VCaP (cell line): ENCODE measurements at regions not wholly inside any gene's neighbourhood (a gene's known extent, or its start where the extent isn't known, plus 50 kb on each side); places are given as distances from the start of the nearest gene placed in this dataset.

Source experiments
- H3K27ac ChIP-seq: fragments of 450-650 bp; 2 replicates; pipeline ENCODE4 v1.5.1; 2017
- TF ChIP-seq, protein P1 (sequence below): fragments of 450-650 bp; conservative IDR thresholded peaks from 2 replicates; pipeline ENCODE4 v1.5.1; 2017; ENCODE audit warnings: mild to moderate bottlenecking, moderate library complexity

DNA sequence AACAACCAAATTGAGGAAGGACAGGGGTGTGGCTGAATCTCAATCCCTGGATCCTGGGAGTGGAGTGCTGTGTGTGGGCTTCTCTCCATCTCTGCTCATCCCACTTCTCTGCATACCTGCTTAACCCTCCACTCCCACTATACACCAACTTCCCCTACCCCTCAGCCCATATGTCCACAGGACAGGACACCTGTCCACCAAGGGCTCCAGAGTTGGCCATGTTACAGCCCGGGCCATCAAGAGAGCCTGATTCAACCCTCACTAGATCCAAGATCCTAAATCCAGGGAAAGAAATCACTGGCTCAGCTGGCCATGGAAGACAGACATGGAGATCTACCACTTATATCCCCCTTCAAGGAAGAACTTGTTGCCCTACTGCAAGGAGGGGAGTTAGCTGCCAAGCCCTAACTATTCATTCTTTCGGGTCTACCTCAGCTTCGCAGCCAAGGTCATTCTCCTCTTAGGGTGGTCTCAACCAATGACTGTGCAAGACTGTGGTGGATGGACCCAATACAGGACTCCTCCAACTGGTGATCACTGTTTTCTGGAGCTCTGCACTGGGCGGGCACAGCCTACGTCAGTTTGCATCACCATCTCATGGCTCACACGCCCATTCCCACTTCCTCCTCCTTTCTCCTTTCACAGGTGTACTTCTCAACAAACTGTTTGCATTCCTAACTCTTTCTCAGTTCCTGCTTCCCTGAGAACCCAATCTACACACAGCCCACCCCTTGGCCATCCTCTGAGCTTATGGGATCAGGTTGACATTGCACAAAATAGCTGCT, 53.7 kb upstream of the ZBTB43 start:
- no peak overlapping the region for H3K27ac ChIP-seq
- TF ChIP-seq, protein P1, sequence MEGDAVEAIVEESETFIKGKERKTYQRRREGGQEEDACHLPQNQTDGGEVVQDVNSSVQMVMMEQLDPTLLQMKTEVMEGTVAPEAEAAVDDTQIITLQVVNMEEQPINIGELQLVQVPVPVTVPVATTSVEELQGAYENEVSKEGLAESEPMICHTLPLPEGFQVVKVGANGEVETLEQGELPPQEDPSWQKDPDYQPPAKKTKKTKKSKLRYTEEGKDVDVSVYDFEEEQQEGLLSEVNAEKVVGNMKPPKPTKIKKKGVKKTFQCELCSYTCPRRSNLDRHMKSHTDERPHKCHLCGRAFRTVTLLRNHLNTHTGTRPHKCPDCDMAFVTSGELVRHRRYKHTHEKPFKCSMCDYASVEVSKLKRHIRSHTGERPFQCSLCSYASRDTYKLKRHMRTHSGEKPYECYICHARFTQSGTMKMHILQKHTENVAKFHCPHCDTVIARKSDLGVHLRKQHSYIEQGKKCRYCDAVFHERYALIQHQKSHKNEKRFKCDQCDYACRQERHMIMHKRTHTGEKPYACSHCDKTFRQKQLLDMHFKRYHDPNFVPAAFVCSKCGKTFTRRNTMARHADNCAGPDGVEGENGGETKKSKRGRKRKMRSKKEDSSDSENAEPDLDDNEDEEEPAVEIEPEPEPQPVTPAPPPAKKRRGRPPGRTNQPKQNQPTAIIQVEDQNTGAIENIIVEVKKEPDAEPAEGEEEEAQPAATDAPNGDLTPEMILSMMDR = no peak

DNA sequence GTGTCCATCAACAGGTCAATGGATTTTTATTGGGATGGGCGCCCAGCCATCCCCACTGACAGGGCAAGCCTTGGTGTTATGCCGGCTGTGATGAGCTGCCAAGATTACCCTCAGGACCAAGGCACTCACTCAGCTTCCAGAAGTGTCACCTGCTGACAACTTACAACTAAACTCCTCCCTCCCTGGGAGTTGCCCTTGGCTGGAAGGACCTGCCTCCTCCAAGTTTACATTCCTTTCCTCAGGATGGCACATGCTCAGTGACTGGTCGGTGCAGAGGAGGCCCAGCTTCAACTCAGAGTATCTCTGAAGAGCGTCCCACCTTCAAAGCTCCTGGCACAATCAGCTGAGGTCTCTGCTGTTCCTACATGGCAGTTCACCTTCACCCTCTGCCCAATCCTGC, 52.5 kb upstream of the ZBTB43 start:
- H3K27ac ChIP-seq = no peak overlapping the region
- TF ChIP-seq, protein P1 = no peak

DNA sequence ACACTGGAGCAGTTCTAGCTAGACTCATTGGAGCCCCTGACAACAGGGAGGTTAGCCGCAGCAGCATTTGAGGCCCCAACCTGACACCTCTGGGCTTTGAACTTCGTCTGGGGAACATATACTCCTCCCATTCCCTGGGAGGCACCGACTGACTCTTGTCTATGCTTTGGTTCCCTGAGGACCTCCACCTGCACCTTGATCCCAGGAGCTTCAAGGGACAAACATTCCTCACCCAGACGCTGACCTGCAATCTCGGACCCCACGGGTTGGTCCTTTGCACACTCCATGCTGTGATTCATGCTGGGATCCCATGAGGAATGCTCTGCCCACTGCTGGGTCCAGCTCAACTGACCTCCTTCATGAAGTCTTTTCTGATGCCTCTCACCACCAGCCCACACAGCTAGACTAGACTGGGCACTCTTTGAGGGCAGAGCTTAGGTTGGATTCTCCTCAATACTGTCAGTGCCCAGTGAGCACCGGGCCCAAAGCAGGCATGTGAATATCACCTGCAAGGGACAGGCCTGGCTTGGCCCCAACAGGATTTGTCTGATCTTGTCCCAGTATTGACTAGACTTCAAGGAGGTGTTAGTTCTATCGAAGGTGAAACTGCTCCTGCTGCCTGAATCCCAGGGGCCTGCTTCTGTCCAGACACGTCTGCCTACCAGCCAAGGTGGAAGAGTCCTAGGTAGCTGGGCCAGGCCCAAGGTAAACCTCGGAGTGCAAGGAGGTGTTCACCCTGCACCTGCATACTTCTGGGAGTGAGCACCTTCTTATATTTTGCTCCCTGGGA, 51.8 kb upstream of the ZBTB43 start:
- TF ChIP-seq, protein P1 = no peak
- no peak overlapping the region for H3K27ac ChIP-seq

DNA sequence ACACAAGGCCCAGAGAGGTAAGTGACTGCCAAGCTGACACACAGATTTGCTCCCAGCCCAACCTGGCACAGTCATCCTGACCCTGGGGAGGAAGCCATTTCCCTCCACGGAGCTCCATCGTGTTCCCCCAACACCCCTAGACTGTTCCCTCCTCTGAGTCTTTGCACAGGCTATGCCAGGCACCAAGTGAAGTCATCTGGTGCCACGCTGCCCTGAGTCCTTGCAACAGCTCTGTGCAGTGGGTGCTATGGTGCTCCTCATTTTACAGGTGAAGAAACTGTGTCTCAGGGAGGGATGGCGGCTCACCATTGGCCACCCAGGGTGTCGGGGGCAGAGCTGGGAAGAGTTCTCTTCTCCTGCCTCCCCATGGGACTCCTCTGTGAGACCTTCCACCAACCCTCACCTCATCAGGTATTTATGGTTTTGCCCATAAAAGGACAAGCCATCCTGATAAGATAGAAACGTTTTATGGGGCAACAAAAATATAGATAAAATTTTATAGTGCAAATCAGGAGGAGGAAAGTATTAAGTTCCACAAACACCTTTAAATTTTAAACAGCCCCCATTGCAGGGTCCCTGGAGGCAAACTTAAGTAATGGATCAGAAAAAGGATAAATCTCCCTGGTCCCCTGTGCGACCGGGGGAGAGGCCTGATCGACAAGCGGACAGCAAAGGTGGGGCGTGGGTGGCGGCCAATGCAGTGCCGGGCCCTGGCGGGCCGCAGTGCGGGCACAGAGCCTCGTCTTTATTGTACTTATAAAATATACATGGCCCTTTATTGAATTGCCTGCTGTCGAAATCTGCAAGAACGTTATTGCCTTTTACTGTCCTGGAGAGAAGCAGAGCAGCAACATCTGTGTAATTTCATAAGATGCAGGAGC, 50.2 kb upstream of the ZBTB43 start:
- peak overlapping the region; percentile 73 for H3K27ac ChIP-seq
- TF ChIP-seq, protein P1 = no peak
